GM18909 (cell line): ENCODE measurements at regions not wholly inside any gene's neighbourhood (a gene's known extent, or its start where the extent isn't known, plus 50 kb on each side); places are given as distances from the start of the nearest gene placed in this dataset.
"Not testable (repeated sequence)": the region's sequence is repeated elsewhere in the genome, so short reads cannot be mapped to it uniquely, and the experiment has no call there.

Experiments
- ATAC-seq: cut with Tn5 transposase; IDR thresholded peaks from one replicate; pipeline ENCODE4 v1.9.1; 2021; ENCODE audit warnings: mild to moderate bottlenecking; ENCODE audit not compliant: unreplicated experiment, poor library complexity

GRCh38 chr6:22349051-22349450, 52.2 kb upstream of the PRL start:
- ATAC-seq, result no peak

- no peak for ATAC-seq
Measured at GRCh38 chr6:22349528-22349927, 52.7 kb upstream of the PRL start.

DNA sequence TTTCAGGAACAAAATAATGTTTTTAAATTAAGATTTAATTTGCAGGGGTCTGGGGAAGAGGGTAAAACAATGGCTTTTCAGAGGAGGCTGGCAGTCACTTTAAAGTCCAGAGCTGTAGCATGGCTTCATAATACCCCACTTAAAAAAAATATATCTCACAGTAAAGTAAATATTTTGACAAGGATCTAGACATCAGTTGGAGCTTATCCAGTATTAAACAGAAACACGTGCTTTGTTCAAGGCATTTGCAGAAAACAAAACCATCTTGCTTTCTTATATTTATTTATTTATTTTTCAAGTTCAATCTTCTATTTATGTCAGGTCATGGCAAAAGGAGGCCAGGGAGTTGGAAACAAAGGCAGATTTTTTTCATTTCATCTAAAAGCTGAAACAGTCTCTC, 53.3 kb upstream of the PRL start:
- no peak for ATAC-seq

GRCh38 chr6:22353101-22353500, 56.3 kb upstream of the PRL start:
- ATAC-seq, result no peak

DNA sequence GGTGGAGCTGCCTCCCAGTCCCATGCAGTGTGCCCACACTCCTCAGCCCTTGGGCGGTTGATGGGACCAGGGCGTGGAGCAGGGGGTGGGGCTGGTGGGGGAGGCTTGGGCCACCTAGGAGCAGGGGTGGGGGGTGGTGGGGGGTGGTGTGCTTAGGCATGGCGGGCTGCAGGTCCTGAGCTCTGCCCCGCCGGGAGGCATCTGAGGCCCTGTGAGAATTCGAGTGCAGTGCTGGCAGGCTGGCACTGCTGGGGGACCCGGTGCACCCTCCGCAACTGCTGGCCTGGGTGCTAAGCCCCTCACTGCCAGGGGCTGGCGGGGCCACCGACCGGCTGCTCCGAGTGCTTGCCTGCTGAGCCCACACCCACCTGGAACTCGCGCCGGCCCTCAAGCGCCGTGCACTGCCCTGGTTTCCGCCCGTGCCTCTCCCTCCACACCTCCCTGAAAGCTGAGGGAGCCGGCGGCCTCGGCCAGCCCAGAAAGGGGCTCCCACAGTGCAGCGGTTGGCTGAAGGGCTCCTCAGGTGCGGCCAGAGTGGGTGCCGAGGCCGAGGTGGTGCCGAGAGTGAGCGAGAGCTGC, 59.6 kb upstream of the PRL start:
- ATAC-seq, result no peak

GRCh38 chr6:22357724-22358189, 60.9 kb upstream of the PRL start:
- peak; percentile 94 for ATAC-seq

- ATAC-seq, result no peak
Measured at GRCh38 chr6:22361576-22361975, 64.7 kb upstream of the PRL start.

DNA sequence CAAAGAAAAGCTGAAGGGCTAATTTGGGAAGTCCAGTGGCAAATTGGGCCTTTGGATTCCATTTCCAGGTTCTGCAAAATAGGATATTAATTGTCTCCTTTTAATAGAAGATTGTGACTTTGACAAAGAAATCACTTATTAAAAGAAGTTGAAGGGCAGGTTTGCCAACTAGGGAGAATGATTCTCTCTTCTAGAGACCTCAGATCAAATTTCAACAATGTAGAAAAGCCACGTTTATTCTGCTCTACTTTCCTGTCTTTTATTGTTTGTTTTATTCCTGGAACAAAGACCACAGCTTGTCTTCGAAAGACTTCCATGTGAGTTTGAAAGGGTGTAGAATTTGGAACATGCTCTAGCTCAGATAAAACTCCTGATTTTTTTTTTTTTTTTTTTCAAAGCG, 65.5 kb upstream of the PRL start:
- no peak for ATAC-seq

DNA sequence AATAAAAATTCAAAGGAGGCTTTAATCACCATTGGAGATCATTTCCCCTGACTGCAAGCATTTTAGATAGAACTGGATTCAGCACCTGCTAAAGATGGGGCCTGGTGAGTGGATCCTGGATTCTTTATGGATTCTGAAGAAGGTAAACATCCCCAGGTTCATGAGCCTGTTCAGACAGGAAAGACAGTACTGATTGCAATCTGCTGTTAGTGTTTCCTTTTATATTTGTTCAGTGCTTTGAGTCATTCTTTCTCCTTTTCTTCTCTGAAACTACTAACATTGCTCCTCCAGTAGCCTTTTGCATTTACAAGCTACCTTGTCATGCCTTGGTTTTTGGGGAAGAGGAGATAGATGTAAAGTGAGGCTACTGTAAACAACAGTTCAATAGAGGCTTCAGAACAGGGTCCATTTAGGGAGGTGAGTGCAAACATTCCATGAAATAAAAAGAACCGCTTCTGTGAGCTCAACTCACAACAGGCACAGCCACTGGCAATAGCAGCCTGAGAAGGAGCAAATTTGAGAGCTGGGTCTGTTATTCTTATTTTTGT, 66.4 kb upstream of the PRL start:
- no peak for ATAC-seq

- ATAC-seq, result no peak
Measured at GRCh38 chr6:22363714-22364239, 66.9 kb upstream of the PRL start.

GRCh38 chr6:22364306-22364705, 67.5 kb upstream of the PRL start:
- no peak for ATAC-seq

DNA sequence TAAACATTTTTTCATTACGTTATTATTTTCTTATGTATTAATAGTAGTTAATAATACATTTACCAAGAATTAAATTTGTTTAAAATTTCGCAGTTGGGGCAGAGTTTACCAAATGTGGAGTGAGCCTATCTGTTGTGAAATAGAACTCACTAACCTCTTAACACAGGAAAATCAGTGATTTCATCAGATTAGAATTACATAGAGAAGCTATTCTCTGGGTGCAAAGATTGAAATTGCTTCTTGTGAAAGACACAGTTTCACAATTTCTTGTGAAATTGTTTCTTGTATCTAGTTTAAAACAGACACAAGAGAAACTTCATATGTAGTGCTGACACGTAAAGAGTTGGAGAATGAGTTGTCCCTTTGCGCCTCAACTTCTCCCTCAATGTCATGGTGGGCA, 69.4 kb upstream of the PRL start:
- ATAC-seq, result no peak

DNA sequence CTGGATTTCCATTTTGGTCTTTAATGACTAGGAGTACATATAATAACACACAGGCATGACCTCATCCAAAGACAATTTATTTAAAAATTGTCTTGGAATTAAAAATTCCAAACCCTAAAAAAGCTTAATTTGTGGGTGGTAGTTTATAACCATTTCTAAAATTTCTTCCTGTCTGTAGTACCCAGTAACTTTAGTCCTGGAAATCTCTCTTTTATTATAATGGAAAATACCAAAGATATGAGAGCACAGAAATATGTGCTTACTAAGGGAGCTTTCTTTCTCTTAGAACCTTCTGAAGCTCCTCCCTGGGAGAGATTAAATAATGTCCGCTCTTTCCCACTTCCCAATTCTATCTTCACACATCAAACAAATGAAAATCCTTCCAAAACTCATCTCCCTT, 70.5 kb upstream of the PRL start:
- ATAC-seq, result no peak

GRCh38 chr6:22368794-22369193, 72.0 kb upstream of the PRL start:
- no peak for ATAC-seq

DNA sequence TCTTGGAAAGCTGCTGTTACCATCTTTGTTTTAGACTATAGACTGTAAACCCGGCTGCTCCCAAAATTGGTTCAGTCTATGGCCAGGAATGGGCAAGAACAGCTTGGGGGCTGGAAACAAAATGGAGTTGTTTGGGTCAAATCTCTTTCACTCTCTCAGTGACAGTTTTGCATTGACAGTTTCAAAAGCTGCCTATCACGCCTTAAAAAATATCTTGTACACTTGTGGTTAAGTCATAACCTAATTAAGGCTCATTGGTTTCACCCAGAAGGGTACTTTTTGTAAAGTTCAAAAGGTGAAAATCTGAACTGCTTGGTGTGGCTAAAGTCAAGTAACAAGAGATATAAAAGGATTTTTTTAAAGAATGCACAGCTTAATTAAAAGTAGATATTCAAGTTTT, 76.1 kb upstream of the PRL start:
- ATAC-seq, result peak; percentile 99

DNA sequence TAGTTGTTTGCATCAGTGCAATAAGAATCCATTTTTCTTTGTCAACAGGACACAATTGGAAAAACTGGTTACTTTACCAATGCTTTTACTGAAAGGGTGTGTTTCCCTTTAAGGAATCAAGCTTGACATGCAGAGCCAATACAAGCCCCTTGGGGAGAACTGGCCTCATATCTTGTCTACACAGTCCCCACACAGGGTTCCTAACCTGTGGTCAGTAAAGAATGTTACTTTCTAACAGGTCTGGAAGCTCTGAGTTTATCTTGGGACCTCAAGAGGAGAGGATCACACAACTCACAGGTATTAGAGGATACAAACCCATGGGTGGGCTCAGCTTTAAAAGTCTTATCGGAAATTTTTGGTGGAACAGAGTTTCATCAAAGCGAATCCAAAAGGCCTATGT, 78.1 kb upstream of the PRL start:
- ATAC-seq, result not testable (repeated sequence)

DNA sequence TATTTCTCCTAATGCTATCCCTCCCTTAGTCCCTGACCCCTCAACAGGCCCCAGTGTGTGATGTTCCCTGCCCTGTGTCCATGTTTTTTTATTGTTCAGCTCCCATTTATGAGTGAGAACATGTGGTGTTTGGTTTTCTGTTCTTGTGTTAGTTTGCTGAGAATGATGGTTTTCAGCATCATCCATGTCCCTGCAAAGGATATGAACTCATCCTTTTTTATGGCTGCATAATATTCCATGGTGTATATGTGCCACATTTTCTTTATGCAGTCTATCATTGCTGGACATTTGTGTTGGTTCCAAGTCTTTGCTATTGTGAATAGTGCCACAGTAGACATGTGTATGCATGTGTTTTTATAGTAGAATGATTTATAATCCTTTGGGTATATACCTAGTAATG, 79.5 kb upstream of the PRL start:
- not testable (repeated sequence) for ATAC-seq

DNA sequence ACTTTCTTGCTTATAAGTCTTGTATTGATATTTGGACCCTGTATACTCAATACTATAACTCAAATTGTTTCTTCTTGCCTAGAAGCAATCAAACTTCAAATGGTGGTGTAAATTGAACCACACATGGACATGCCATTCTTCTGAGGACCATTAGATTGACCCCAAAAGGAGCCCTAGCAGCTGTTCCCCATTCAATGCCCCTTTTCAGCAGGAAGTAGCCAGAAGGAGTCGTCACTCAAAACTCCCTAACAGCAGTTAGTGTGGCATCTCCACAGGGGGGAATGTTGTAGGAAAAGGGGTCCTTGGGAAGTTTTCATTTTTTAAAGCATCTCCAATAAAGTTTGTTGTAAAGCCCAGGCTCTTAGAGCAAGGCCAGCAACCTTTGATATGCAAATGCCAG, 81.7 kb upstream of the PRL start:
- not testable (repeated sequence) for ATAC-seq

- no peak for ATAC-seq
Measured at GRCh38 chr6:22380236-22380635, 83.4 kb upstream of the PRL start.

DNA sequence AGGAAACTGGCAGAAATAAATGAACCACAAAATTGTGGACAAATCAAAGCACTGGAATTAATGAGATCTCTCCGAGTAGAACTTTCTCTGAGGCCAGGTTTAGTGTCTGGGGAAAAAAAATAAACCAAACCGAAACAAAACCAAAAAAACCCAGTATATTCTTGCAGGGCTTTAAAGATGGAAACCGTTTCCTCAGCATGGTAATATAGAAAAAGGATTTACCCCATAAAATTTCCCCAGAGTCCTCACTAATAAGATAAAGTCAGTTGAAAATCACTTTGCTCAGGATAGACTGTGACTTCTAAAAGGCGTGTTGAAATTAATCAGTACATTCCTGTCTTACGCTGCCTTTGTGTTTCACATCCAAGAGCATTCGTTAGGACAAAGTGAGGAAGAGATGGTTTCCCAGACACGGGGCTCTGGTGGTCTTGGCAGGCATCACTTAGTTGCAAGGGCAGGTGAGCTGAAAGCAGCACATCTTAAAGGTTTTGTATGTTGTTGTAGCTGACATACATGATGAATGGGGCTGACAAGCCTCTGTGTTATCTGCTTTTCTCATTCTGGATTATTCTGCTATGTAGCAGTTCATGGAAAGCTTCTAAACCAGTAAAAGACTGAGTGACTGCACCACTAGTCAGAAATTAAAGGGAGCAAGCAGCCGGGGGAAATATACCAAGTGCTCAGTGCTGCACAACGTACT, 85.2 kb upstream of the PRL start:
- no peak for ATAC-seq

- ATAC-seq, result no peak
Measured at GRCh38 chr6:22383016-22383415, 86.2 kb upstream of the PRL start.

GRCh38 chr6:22392711-22393110, 95.9 kb upstream of the PRL start:
- no peak for ATAC-seq
